GM18511 (cell line): ENCODE measurements at regions not wholly inside any gene's neighbourhood (a gene's known extent, or its start where the extent isn't known, plus 50 kb on each side); places are given as distances from the start of the nearest gene placed in this dataset.

ENCODE experiments used
- ATAC-seq: cut with Tn5 transposase; IDR thresholded peaks from one replicate; pipeline ENCODE4 v1.9.1; 2021; ENCODE audit warnings: mild to moderate bottlenecking, moderate library complexity; ENCODE audit not compliant: unreplicated experiment

- no peak for ATAC-seq
Observed at GRCh38 chr14:66388516-66388915, 97.7 kb upstream of the CCDC196 start.

- ATAC-seq, result no peak
Observed at GRCh38 chr14:66389481-66389880, 96.7 kb upstream of the CCDC196 start.

GRCh38 chr14:66395300-66395699 lies 90.9 kb upstream of the CCDC196 start:
- ATAC-seq, result no peak

GRCh38 chr14:66396164-66396563 lies 90.0 kb upstream of the CCDC196 start:
- no peak for ATAC-seq

- no peak for ATAC-seq
Observed at GRCh38 chr14:66398437-66398836, 87.7 kb upstream of the CCDC196 start.

GRCh38 chr14:66401449-66402095 lies 84.6 kb upstream of the CCDC196 start:
- ATAC-seq, result no peak

GRCh38 chr14:66403183-66403582 lies 83.0 kb upstream of the CCDC196 start:
- no peak for ATAC-seq

GRCh38 chr14:66404051-66404545 lies 82.1 kb upstream of the CCDC196 start:
- no peak for ATAC-seq

- ATAC-seq, result no peak
Observed at GRCh38 chr14:66405158-66405557, 81.0 kb upstream of the CCDC196 start.

- ATAC-seq, result no peak
Observed at GRCh38 chr14:66413901-66414300, 72.3 kb upstream of the CCDC196 start.

- no peak for ATAC-seq
Observed at GRCh38 chr14:66414511-66414910, 71.7 kb upstream of the CCDC196 start.

- ATAC-seq, result no peak
Observed at GRCh38 chr14:66420251-66421006, 65.7 kb upstream of the CCDC196 start.

GRCh38 chr14:66421990-66422946 lies 63.9 kb upstream of the CCDC196 start:
- no peak for ATAC-seq

GRCh38 chr14:66425402-66425801 lies 60.8 kb upstream of the CCDC196 start:
- no peak for ATAC-seq

- ATAC-seq, result no peak
Observed at GRCh38 chr14:66426451-66426850, 59.7 kb upstream of the CCDC196 start.

- ATAC-seq, result no peak
Observed at GRCh38 chr14:66432334-66432733, 53.8 kb upstream of the CCDC196 start.

- ATAC-seq, result no peak
Observed at GRCh38 chr14:66434464-66434863, 51.7 kb upstream of the CCDC196 start.

GRCh38 chr14:66435683-66436082 lies 50.5 kb upstream of the CCDC196 start:
- no peak for ATAC-seq
